ENCODE measurements at regions not wholly inside any gene's neighbourhood (a gene's known extent, or its start where the extent isn't known, plus 50 kb on each side); places are given as distances from the start of the nearest gene placed in this dataset.

GRCh38 chr11:26891501-26891900 lies 102.4 kb upstream of the FIBIN start:
- Histone ChIP-seq H3K36me3 (ENCODE audit: insufficient read depth) (no peaks in the 10 kb centered on the region), H3K4me1 (ENCODE audit: insufficient read depth) (no peaks in the 10 kb centered on the region), H3K4me3 (ENCODE audit: low read depth, low read length) (no peak overlapping the region), H3K27ac (ENCODE audit: low read depth) (no peak overlapping the region)
- WGBS: 87% methylated on average over 2 of the region's 2 CpGs
- DNase-seq (ENCODE audit: extremely low spot score): no peak

- 36% methylated on average over 2 of the region's 2 CpGs for WGBS
- DNase-seq (ENCODE audit: extremely low spot score): no peak
- Histone ChIP-seq H3K4me3 (ENCODE audit: low read depth, low read length) (no peak overlapping the region), H3K36me3 (ENCODE audit: insufficient read depth) (no peaks in the 10 kb centered on the region), H3K27ac (ENCODE audit: low read depth) (no peak overlapping the region), H3K4me1 (ENCODE audit: insufficient read depth) (no peaks in the 10 kb centered on the region)
These were observed 97.2 kb upstream of the FIBIN start for GRCh38 chr11:26896719-26897118.

- no peaks in the 10 kb centered on the region for H3K4me1 ChIP-seq (ENCODE audit: insufficient read depth)
- no peak overlapping the region for H3K4me3 ChIP-seq (ENCODE audit: low read depth, low read length)
- no peak overlapping the region for H3K27ac ChIP-seq (ENCODE audit: low read depth)
- H3K36me3 ChIP-seq (ENCODE audit: insufficient read depth): no peaks in the 10 kb centered on the region
- 95% methylated on average over 1 of the region's 1 CpG for WGBS
- no peak for DNase-seq (ENCODE audit: extremely low spot score)
These were observed 95.1 kb upstream of the FIBIN start for GRCh38 chr11:26898799-26899198.

DNA sequence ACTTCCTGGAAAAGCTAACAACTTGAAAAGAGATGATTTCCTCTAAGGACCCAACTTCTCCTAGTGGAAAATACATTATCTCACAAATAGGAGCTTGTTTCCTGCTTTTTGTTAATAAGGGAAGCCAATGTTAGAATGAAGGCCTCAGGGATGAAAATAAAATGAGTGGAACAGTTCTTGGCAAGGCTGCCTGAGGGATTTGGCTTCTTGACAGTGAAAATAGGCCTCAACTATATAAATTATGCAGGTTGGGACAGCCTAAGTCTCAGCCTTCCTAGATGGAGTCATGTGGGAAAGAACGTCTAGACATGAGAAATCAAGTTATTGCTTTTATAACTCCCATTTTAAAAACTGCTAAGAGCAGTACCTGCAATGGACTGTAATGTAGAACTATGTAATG lies 92.8 kb upstream of the FIBIN start:
- Histone ChIP-seq H3K4me1 (ENCODE audit: insufficient read depth) (no peaks in the 10 kb centered on the region), H3K36me3 (ENCODE audit: insufficient read depth) (no peaks in the 10 kb centered on the region), H3K4me3 (ENCODE audit: low read depth, low read length) (no peak overlapping the region), H3K27ac (ENCODE audit: low read depth) (no peak overlapping the region)
- 30% methylated on average over 1 of the region's 1 CpG for WGBS
- peak; percentile 52 for DNase-seq (ENCODE audit: extremely low spot score)

DNA sequence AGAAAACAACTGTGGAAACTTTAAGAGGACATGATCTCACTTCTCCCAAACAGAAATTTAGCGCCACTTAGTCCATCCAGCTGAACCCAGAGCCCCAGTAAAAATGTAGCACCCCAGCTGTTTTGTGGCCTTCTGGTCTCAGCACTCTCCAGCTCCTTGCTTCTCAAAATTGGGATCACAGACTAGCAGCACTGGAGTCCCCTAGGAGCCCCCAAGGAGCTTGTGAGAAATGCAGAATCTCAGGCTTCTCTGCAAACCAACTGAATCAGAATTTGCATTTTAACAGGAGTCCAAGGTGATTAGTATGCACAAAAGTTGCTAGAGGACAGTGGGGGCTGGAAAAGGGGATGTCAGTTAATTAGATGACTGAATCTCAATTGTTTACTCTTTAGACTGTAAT lies 89.8 kb upstream of the FIBIN start:
- Histone ChIP-seq H3K36me3 (ENCODE audit: insufficient read depth) (no peaks in the 10 kb centered on the region), H3K4me1 (ENCODE audit: insufficient read depth) (no peaks in the 10 kb centered on the region), H3K27ac (ENCODE audit: low read depth) (no peak overlapping the region), H3K4me3 (ENCODE audit: low read depth, low read length) (no peak overlapping the region)
- 90% methylated on average over 1 of the region's 1 CpG for WGBS
- DNase-seq (ENCODE audit: extremely low spot score): no peak

GRCh38 chr11:26904801-26905200 lies 89.1 kb upstream of the FIBIN start:
- Histone ChIP-seq H3K4me1 (ENCODE audit: insufficient read depth) (no peaks in the 10 kb centered on the region), H3K4me3 (ENCODE audit: low read depth, low read length) (no peak overlapping the region), H3K27ac (ENCODE audit: low read depth) (no peak overlapping the region), H3K36me3 (ENCODE audit: insufficient read depth) (no peaks in the 10 kb centered on the region)
- DNase-seq (ENCODE audit: extremely low spot score): no peak
- WGBS: 24% methylated on average over 1 of the region's 1 CpG

DNA sequence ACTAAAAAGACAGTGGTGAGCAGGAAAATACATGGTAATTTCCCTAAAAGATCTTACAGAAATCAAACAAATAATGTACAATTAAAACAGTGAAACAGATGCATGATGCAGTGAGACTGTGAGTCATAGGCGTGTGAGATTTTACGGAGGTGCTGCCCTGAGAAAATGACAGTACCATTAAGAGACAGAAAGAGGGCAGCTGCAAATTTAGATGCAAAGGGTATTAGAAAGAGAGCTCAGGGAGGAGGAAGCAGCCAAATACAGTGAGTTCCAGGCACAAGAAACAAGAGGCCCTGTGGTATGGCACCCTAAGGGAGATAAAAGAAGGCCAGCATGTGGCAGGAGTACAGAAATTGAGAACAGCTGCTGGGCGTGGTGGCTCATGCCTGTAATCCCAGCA lies 88.5 kb upstream of the FIBIN start:
- H3K4me1 ChIP-seq (ENCODE audit: insufficient read depth): no peaks in the 10 kb centered on the region
- no peaks in the 10 kb centered on the region for H3K36me3 ChIP-seq (ENCODE audit: insufficient read depth)
- WGBS: 58% methylated on average over 3 of the region's 3 CpGs
- no peak for DNase-seq (ENCODE audit: extremely low spot score)
- no peak overlapping the region for H3K27ac ChIP-seq (ENCODE audit: low read depth)
- H3K4me3 ChIP-seq (ENCODE audit: low read depth, low read length): no peak overlapping the region

DNA sequence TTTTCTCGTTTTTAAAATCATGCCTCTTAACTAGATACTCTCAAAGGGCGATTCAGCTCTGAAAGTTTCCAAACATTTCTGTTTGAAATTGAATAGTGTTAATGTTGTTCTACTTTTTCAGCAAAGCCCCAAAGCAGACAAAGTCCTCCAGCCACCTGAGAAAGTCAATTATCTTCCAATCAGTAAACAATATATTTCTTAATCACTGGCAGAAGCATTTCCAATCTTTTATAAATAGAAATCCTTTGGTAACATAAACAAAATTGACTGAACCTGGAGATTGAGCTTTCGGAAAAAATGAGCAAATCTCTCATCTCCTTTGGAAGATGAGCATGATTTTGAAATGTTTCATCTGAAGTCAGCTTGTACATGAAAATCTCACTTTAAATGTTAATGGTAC lies 84.4 kb upstream of the FIBIN start:
- no peak overlapping the region for H3K27ac ChIP-seq (ENCODE audit: low read depth)
- WGBS: 59% methylated on average over 3 of the region's 3 CpGs

DNA sequence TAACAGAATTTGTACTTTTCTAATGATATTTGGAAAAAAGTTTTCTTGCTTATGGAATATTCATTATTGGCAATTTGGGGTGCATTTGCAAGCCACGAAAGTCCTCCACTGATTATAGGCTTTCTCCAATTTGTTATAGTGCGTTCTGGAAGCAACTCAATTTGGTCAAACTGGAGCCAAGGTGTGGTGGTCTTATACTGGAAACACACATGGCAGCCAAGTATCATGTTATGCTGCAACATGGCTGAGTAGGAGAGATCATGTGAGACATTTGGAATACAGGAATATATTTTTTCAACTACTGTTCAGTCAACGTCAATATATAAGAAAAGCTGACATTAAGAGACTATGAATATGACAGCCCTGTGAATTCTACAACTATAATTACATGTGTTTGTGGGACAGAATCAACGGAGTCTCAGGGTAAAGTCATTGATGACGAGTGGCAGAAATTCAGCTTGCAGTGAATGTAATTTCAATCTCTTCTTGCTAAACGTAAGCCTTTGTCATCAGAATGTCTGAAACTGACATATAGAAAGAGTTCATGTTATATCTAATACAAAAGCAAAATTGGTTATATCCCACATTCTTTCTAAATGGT lies 83.8 kb upstream of the FIBIN start:
- 75% methylated on average over 6 of the region's 6 CpGs for WGBS
- H3K4me3 ChIP-seq (ENCODE audit: low read depth, low read length): no peak overlapping the region
- no peak for DNase-seq (ENCODE audit: extremely low spot score)
- H3K27ac ChIP-seq (ENCODE audit: low read depth): no peak overlapping the region
- H3K4me1 ChIP-seq (ENCODE audit: insufficient read depth): no peaks in the 10 kb centered on the region
- no peaks in the 10 kb centered on the region for H3K36me3 ChIP-seq (ENCODE audit: insufficient read depth)

More for the DNA sequence above, 84.4 kb upstream of the FIBIN start:
- Histone ChIP-seq H3K4me3 (ENCODE audit: low read depth, low read length) (no peak overlapping the region), H3K4me1 (ENCODE audit: insufficient read depth) (no peaks in the 10 kb centered on the region), H3K36me3 (ENCODE audit: insufficient read depth) (no peaks in the 10 kb centered on the region)
- no peak for DNase-seq (ENCODE audit: extremely low spot score)

GRCh38 chr11:26914968-26915367 lies 78.9 kb upstream of the FIBIN start:
- H3K4me1 ChIP-seq (ENCODE audit: insufficient read depth): no peaks in the 10 kb centered on the region
- no peak overlapping the region for H3K4me3 ChIP-seq (ENCODE audit: low read depth, low read length)
- no peak overlapping the region for H3K27ac ChIP-seq (ENCODE audit: low read depth)
- DNase-seq (ENCODE audit: extremely low spot score): no peak
- H3K36me3 ChIP-seq (ENCODE audit: insufficient read depth): no peaks in the 10 kb centered on the region
- 85% methylated on average over 6 of the region's 6 CpGs for WGBS

- DNase-seq (ENCODE audit: extremely low spot score): no peak
- H3K36me3 ChIP-seq (ENCODE audit: insufficient read depth): no peaks in the 10 kb centered on the region
- H3K4me3 ChIP-seq (ENCODE audit: low read depth, low read length): no peak overlapping the region
- no peak overlapping the region for H3K27ac ChIP-seq (ENCODE audit: low read depth)
- WGBS: 86% methylated on average over 6 of the region's 6 CpGs
- H3K4me1 ChIP-seq (ENCODE audit: insufficient read depth): no peaks in the 10 kb centered on the region
These were observed 77.1 kb upstream of the FIBIN start for GRCh38 chr11:26916805-26917204.

- Histone ChIP-seq H3K36me3 (ENCODE audit: insufficient read depth) (no peaks in the 10 kb centered on the region), H3K27ac (ENCODE audit: low read depth) (no peak overlapping the region), H3K4me3 (ENCODE audit: low read depth, low read length) (no peak overlapping the region), H3K4me1 (ENCODE audit: insufficient read depth) (no peaks in the 10 kb centered on the region)
- 37% methylated on average over 3 of the region's 3 CpGs for WGBS
- no peak for DNase-seq (ENCODE audit: extremely low spot score)
These were observed 65.3 kb upstream of the FIBIN start for GRCh38 chr11:26928582-26928981.

- WGBS: 48% methylated on average over 3 of the region's 3 CpGs
- no peak overlapping the region for H3K4me3 ChIP-seq (ENCODE audit: low read depth, low read length)
- H3K27ac ChIP-seq (ENCODE audit: low read depth): no peak overlapping the region
- no peak for DNase-seq (ENCODE audit: extremely low spot score)
- peaks cover 2% of the 10 kb centered on the region for H3K36me3 ChIP-seq (ENCODE audit: insufficient read depth)
- H3K4me1 ChIP-seq (ENCODE audit: insufficient read depth): no peaks in the 10 kb centered on the region
These were observed 64.0 kb upstream of the FIBIN start for GRCh38 chr11:26929806-26930517.

DNA sequence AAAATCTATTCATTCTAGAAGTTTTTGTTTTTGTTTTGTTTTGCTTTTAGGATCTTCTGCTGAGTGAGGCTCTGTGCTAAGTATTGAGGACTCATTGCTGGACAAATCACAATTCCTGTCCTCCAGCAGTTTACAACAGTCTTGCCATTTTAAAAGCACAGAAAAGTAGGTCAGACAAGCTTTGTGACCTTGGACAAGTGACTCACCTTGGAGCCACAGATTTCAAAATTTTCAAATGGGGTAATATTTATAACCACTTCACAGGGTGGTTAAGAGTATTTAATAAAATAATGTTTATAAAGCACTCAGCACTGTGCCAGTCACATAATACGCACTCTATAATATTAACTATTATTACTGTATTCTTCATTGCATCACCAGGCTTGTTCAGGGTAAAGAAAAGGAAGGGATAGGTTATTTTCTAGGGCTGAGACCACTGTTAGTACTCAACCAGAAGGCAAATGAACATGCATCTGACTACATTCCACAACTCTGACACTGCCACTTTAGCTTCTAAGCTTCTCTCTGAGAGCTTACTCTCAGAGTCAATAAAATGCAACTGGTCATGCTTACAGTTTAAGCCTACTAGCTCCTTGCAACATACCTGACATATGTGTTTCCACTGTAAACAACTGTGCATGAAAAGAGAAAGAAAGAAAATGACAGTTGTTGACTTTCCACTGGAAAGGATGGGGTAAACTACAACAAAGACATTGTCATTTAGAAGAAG lies 63.2 kb upstream of the FIBIN start:
- Histone ChIP-seq H3K4me3 (ENCODE audit: low read depth, low read length) (no peak overlapping the region), H3K4me1 (ENCODE audit: insufficient read depth) (no peaks in the 10 kb centered on the region), H3K36me3 (ENCODE audit: insufficient read depth) (peaks cover 2% of the 10 kb centered on the region), H3K27ac (ENCODE audit: low read depth) (no peak overlapping the region)
- 0% methylated on average over 1 of the region's 1 CpG for WGBS
- DNase-seq (ENCODE audit: extremely low spot score): no peak
